Astrocyte (in vitro differentiated cells and primary cell): ENCODE measurements at regions not wholly inside any gene's neighbourhood (a gene's known extent, or its start where the extent isn't known, plus 50 kb on each side); places are given as distances from the start of the nearest gene placed in this dataset.
A peak's percentile ranks its signal among the peaks of the same experiment; 100 is the strongest.
"Not testable (repeated sequence)": the region's sequence is repeated elsewhere in the genome, so short reads cannot be mapped to it uniquely, and the experiment has no call there.

Source experiments
- DNase-seq: peaks from one replicate; pipeline ENCODE4 v3.0.0-alpha.2; 2010; ENCODE audit warnings: low read depth
- FAIRE-seq: peaks from 2 replicates; lab custom pipeline; 2011; peaks lifted over from hg19 to GRCh38; lab: Jason Lieb, UNC
- H2AFZ ChIP-seq: 2 replicates; pipeline ENCODE4 v1.6.0; 2012; ENCODE audit warnings: low read depth, low read length, inconsistent platforms
- H3K27ac ChIP-seq: 2 replicates; pipeline ENCODE4 v1.5.1; 2011; ENCODE audit warnings: low read depth, low read length, inconsistent platforms
- H3K27me3 ChIP-seq: 2 replicates; pipeline ENCODE4 v1.6.0; 2011; ENCODE audit warnings: low read length, inconsistent platforms; ENCODE audit not compliant: insufficient read depth
- H3K36me3 ChIP-seq: 2 replicates; pipeline ENCODE4 v1.5.1; 2011; ENCODE audit warnings: low read length, inconsistent platforms; ENCODE audit not compliant: insufficient read depth
- H3K4me1 ChIP-seq: 2 replicates; pipeline ENCODE4 v1.5.1; 2011; ENCODE audit warnings: low read length, inconsistent platforms; ENCODE audit not compliant: insufficient read depth
- H3K4me2 ChIP-seq: 2 replicates; pipeline ENCODE4 v1.6.0; 2012; ENCODE audit warnings: low read length, inconsistent platforms
- H3K4me3 ChIP-seq: 2 replicates; pipeline ENCODE4 v1.5.1; 2011; ENCODE audit warnings: low read depth, mild to moderate bottlenecking, low read length, inconsistent platforms; ENCODE audit not compliant: insufficient read depth
- H3K79me2 ChIP-seq: 2 replicates; pipeline ENCODE4 v1.6.0; 2012; ENCODE audit warnings: mild to moderate bottlenecking, low read length, inconsistent platforms; ENCODE audit not compliant: insufficient read depth
- H3K9ac ChIP-seq: 2 replicates; pipeline ENCODE4 v1.6.0; 2012; ENCODE audit warnings: mild to moderate bottlenecking, low read length, inconsistent platforms
- H3K9me3 ChIP-seq: 2 replicates; pipeline ENCODE4 v1.5.1; 2012; ENCODE audit warnings: low read depth, mild to moderate bottlenecking, low read length, inconsistent platforms; ENCODE audit not compliant: insufficient read depth
- H4K20me1 ChIP-seq: 2 replicates; pipeline ENCODE4 v1.6.0; 2012; ENCODE audit warnings: low read length, inconsistent platforms; ENCODE audit not compliant: insufficient read depth
- H3K27ac Mint-ChIP-seq: one replicate; pipeline ENCODE4 v1.8.0; 2021; ENCODE audit warnings: mild to moderate bottlenecking, mixed read lengths; ENCODE audit not compliant: unreplicated experiment
- H3K27me3 Mint-ChIP-seq: one replicate; pipeline ENCODE4 v1.8.0; 2021; ENCODE audit warnings: low read depth, mixed read lengths; ENCODE audit not compliant: unreplicated experiment
- H3K36me3 Mint-ChIP-seq: one replicate; pipeline ENCODE4 v1.8.0; 2021; ENCODE audit warnings: low read depth, mixed read lengths; ENCODE audit not compliant: unreplicated experiment
- H3K4me1 Mint-ChIP-seq: one replicate; pipeline ENCODE4 v1.8.0; 2021; ENCODE audit warnings: low read depth, mixed read lengths; ENCODE audit not compliant: unreplicated experiment
- H3K4me3 Mint-ChIP-seq: one replicate; pipeline ENCODE4 v1.8.0; 2021; ENCODE audit warnings: mild to moderate bottlenecking, moderate library complexity, mixed read lengths; ENCODE audit not compliant: unreplicated experiment
- H3K9me3 Mint-ChIP-seq: one replicate; pipeline ENCODE4 v1.8.0; 2021; ENCODE audit warnings: mild to moderate bottlenecking, mixed read lengths; ENCODE audit not compliant: unreplicated experiment
- EZH2 ChIP-seq: IDR thresholded peaks from 2 replicates; pipeline ENCODE4 v1.6.1; 2012; ENCODE audit warnings: mild to moderate bottlenecking, low read length, inconsistent platforms; ENCODE audit not compliant: insufficient read depth
- TF ChIP-seq, protein P1 (sequence below): IDR thresholded peaks from 2 replicates; pipeline ENCODE4 v1.5.1; 2011; ENCODE audit warnings: low read depth, mild to moderate bottlenecking, inconsistent platforms, low read length, moderate library complexity; ENCODE audit not compliant: insufficient read depth

GRCh38 chr4:26015133-26015651 lies 101.2 kb downstream of the SMIM20 start:
- Mint-ChIP-seq H3K36me3 (no peaks in the 10 kb centered on the region), H3K4me3 (no peak overlapping the region), H3K4me1 (peaks cover 6% of the 10 kb centered on the region), H3K27me3 (peaks cover 5% of the 10 kb centered on the region), H3K27ac (peak overlapping the region; percentile 50), H3K9me3 (peaks cover 13% of the 10 kb centered on the region)
- no peak overlapping the region for H3K4me3 ChIP-seq
- no peaks in the 10 kb centered on the region for H3K9me3 ChIP-seq
- no peaks in the 10 kb centered on the region for H3K27me3 ChIP-seq
- peak overlapping the region; percentile 48 for H3K4me2 ChIP-seq
- peak overlapping the region; percentile 13 for H2AFZ ChIP-seq
- no peaks in the 10 kb centered on the region for H4K20me1 ChIP-seq
- H3K9ac ChIP-seq = peak overlapping the region; percentile 19
- DNase-seq (peak; percentile 99), FAIRE-seq (peak; percentile 96)
- H3K36me3 ChIP-seq = no peaks in the 10 kb centered on the region
- no peaks in the 10 kb centered on the region for H3K79me2 ChIP-seq
- peak overlapping the region; percentile 80 for H3K27ac ChIP-seq
- peaks cover 24% of the 10 kb centered on the region for H3K4me1 ChIP-seq
- no peak for TF ChIP-seq EZH2
- TF ChIP-seq, protein P1, sequence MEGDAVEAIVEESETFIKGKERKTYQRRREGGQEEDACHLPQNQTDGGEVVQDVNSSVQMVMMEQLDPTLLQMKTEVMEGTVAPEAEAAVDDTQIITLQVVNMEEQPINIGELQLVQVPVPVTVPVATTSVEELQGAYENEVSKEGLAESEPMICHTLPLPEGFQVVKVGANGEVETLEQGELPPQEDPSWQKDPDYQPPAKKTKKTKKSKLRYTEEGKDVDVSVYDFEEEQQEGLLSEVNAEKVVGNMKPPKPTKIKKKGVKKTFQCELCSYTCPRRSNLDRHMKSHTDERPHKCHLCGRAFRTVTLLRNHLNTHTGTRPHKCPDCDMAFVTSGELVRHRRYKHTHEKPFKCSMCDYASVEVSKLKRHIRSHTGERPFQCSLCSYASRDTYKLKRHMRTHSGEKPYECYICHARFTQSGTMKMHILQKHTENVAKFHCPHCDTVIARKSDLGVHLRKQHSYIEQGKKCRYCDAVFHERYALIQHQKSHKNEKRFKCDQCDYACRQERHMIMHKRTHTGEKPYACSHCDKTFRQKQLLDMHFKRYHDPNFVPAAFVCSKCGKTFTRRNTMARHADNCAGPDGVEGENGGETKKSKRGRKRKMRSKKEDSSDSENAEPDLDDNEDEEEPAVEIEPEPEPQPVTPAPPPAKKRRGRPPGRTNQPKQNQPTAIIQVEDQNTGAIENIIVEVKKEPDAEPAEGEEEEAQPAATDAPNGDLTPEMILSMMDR = no peak

DNA sequence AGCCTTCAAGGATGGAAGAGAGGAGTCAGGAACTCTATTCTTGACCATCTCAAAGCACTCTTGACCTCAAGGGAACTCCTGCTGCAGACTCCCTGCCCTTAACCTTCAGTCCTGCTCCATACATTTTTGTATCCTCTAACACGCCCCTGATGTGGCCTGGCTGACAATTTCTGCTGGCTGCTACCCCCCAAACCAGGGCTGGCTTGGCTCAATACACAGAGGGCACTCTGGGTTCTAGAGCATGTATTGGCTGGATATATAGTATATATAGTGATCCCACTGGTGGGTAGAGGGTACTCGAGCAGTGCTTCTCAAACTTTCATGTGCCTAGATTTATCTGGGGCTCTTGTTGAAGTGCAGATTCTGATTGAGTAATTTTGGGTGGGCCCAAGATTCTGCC lies 101.9 kb downstream of the SMIM20 start:
- Mint-ChIP-seq H3K9me3 (peaks cover 13% of the 10 kb centered on the region), H3K4me1 (peaks cover 8% of the 10 kb centered on the region)
- no peak for FAIRE-seq

DNA sequence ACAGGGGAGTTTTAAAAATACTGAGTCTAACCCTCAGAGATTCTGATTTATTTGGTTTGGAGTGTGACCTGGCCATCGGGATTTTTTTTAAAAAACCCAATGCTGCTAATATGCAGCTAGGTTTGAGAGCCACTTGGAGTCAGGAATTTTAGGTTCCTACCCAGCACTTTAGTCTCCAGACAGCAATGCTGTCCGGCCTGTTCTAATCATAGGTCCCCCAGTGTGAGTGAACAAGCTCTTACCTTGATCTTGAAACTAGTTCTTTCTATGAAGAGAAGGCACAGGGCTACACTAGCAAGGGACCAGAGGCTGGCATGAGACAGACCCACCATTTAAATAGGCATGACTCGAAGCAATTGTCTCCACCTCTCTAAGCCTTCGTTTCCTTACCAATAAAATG lies 103.5 kb downstream of the SMIM20 start:
- no peaks in the 10 kb centered on the region for H3K36me3 ChIP-seq
- no peak overlapping the region for H3K27ac ChIP-seq
- peaks cover 5% of the 10 kb centered on the region for H3K9me3 Mint-ChIP-seq
- H3K4me3 Mint-ChIP-seq = no peak overlapping the region
- peaks cover 14% of the 10 kb centered on the region for H3K4me1 Mint-ChIP-seq
- H3K27ac Mint-ChIP-seq = no peak overlapping the region
- no peaks in the 10 kb centered on the region for H3K9me3 ChIP-seq
- TF ChIP-seq EZH2 = no peak
- TF ChIP-seq, protein P1 = no peak
- H3K27me3 Mint-ChIP-seq = peaks cover 5% of the 10 kb centered on the region
- H3K4me2 ChIP-seq = no peak overlapping the region
- no peaks in the 10 kb centered on the region for H3K36me3 Mint-ChIP-seq
- FAIRE-seq (no peak), DNase-seq (no peak)
- H3K9ac ChIP-seq = no peak overlapping the region
- H3K27me3 ChIP-seq = no peaks in the 10 kb centered on the region
- no peaks in the 10 kb centered on the region for H3K79me2 ChIP-seq
- H2AFZ ChIP-seq = no peak overlapping the region
- no peaks in the 10 kb centered on the region for H4K20me1 ChIP-seq
- peaks cover 47% of the 10 kb centered on the region for H3K4me1 ChIP-seq
- H3K4me3 ChIP-seq = no peak overlapping the region

More for the DNA sequence above, 101.9 kb downstream of the SMIM20 start:
- Histone ChIP-seq H3K36me3 (no peaks in the 10 kb centered on the region), H3K9me3 (no peaks in the 10 kb centered on the region), H4K20me1 (no peaks in the 10 kb centered on the region), H3K27ac (peak overlapping the region; percentile 80), H3K4me1 (peaks cover 31% of the 10 kb centered on the region), H2AFZ (peak overlapping the region; percentile 13), H3K4me3 (no peak overlapping the region), H3K27me3 (no peaks in the 10 kb centered on the region), H3K9ac (peak overlapping the region; percentile 51), H3K79me2 (no peaks in the 10 kb centered on the region), H3K4me2 (peak overlapping the region; percentile 48)
- DNase-seq = no peak
- Mint-ChIP-seq H3K27ac (no peak overlapping the region), H3K4me3 (no peak overlapping the region), H3K27me3 (peaks cover 5% of the 10 kb centered on the region), H3K36me3 (no peaks in the 10 kb centered on the region)
- TF ChIP-seq EZH2 = no peak
- TF ChIP-seq, protein P1 = no peak

GRCh38 chr4:26017961-26018700 lies 104.1 kb downstream of the SMIM20 start:
- H3K27me3 ChIP-seq, H3K9me3 Mint-ChIP-seq, H4K20me1 ChIP-seq, FAIRE-seq, H3K36me3 ChIP-seq, H3K27ac ChIP-seq, H3K27me3 Mint-ChIP-seq, DNase-seq, H3K4me3 ChIP-seq, H3K9me3 ChIP-seq, H3K4me2 ChIP-seq, H2AFZ ChIP-seq, H3K27ac Mint-ChIP-seq, H3K36me3 Mint-ChIP-seq, H3K79me2 ChIP-seq, H3K9ac ChIP-seq, H3K4me3 Mint-ChIP-seq: not testable (repeated sequence)
- peaks cover 17% of the 10 kb centered on the region for H3K4me1 Mint-ChIP-seq
- peaks cover 53% of the 10 kb centered on the region for H3K4me1 ChIP-seq
